Heart left ventricle (tissue), 13 donors: ENCODE measurements at regions not wholly inside any gene's neighbourhood (a gene's known extent, or its start where the extent isn't known, plus 50 kb on each side); places are given as distances from the start of the nearest gene placed in this dataset.

Source experiments
- POLR2A ChIP-seq, 2 donors: fragments of 450-650 bp; IDR thresholded peaks; one replicate each; pipeline ENCODE4 v1.6.1; 2017; ENCODE audit warnings: antibody characterized with exemption in 2 of 2, mild to moderate bottlenecking in 2 of 2, moderate library complexity in 2 of 2
- TF ChIP-seq, protein P1 (sequence below), 12 donors: fragments of 200-600 bp; sonication (generic) in 4 of 12; IDR thresholded peaks; one replicate each; pipeline versions ENCODE4 v1.5.0 to v1.8.0; 2018 to 2022; ENCODE audit warnings: antibody characterized with exemption in 12 of 12, mild to moderate bottlenecking in 5 of 12
- donor health status: ischemic (EF 13 %, LVEDD 7.1; RV severe dilation, severe dysfunction).
- donor health status: DM: no; HTN: yes; CAD: no.
- donor health status: DM: no; HTN: no; CAD: no.
- donor health status: ischemic (EF 25% LVEDD 6.9; RV normal size, moderate dysfunction).
- donor health status: ischemic (EF 25% LVEDD 5.7; RV mildly dilated, moderate dysfunction).
- donor health status: ischemic (EF 35%, LVEDD 5.7; RV mildly dilated, moderate dysfunction).
- donor health status: nonischemic (EF 11% LVEDD 7.7; RV severe dilation, severe dysfunction).
- donor health status: DM: yes; HTN: yes; CAD: no.
- donor health status: PGD.
- donor health status: ischemic (EF 29% LVEDD 5.4; RV normal size, mild dysfunction).
- donor health status: nonischemic (EF 23%, LVEDD 6.1; RV moderate dilation, normal function).

DNA sequence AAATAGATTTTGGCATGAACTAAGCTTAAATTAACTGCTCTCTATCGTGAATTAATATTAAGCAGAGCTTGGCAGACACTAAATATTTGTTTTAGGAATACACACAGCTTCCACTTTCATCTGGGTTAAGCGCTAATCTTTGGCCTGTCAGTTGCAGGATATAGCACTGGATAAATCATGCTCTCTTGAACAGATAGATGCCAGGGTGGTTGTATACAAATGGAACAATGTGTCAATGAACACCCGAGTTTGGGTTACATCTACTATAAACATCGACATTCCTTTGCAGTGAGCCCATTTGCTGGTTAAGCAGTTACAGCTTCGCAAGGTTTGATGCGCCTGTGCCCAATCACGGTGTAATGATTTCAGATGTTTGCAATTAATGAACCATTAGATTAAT is 338.2 kb upstream of the ZFP64 start:
- TF ChIP-seq, protein P1, sequence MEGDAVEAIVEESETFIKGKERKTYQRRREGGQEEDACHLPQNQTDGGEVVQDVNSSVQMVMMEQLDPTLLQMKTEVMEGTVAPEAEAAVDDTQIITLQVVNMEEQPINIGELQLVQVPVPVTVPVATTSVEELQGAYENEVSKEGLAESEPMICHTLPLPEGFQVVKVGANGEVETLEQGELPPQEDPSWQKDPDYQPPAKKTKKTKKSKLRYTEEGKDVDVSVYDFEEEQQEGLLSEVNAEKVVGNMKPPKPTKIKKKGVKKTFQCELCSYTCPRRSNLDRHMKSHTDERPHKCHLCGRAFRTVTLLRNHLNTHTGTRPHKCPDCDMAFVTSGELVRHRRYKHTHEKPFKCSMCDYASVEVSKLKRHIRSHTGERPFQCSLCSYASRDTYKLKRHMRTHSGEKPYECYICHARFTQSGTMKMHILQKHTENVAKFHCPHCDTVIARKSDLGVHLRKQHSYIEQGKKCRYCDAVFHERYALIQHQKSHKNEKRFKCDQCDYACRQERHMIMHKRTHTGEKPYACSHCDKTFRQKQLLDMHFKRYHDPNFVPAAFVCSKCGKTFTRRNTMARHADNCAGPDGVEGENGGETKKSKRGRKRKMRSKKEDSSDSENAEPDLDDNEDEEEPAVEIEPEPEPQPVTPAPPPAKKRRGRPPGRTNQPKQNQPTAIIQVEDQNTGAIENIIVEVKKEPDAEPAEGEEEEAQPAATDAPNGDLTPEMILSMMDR (IDR thresholded peaks at IDR 0.05), result no peak
- no peak for TF ChIP-seq POLR2A (IDR thresholded peaks at IDR 0.05)
